Calu3 (cell line): ENCODE measurements at regions not wholly inside any gene's neighbourhood (a gene's known extent, or its start where the extent isn't known, plus 50 kb on each side); places are given as distances from the start of the nearest gene placed in this dataset.

Experiments used
- BruUV-seq: library from RNA; stranded (reverse); fragments of 400-500 nt; replicated peaks from 2 replicates; lab custom pipeline; 2021; lab: Mats Ljungman, UMichigan
- CTCF ChIA-PET: fragments of 300-600 bp; sonication (Branson Sonifier 250); formaldehyde crosslinking; loops from one replicate; lab custom pipeline; 2022; ENCODE audit warnings: antibody characterized with exemption; lab: Charles Lee
- DNase-seq: peaks from one replicate; pipeline ENCODE4 v3.0.0; 2022
- H3K27ac Mint-ChIP-seq: one replicate; pipeline ENCODE4 v1.8.0; 2022; ENCODE audit warnings: mixed read lengths; ENCODE audit not compliant: unreplicated experiment
- H3K27me3 Mint-ChIP-seq: one replicate; pipeline ENCODE4 v1.8.0; 2022; ENCODE audit warnings: mixed read lengths; ENCODE audit not compliant: unreplicated experiment
- H3K36me3 Mint-ChIP-seq: one replicate; pipeline ENCODE4 v1.8.0; 2022; ENCODE audit warnings: mild to moderate bottlenecking, moderate library complexity, mixed read lengths; ENCODE audit not compliant: insufficient read depth, unreplicated experiment
- H3K4me1 Mint-ChIP-seq: one replicate; pipeline ENCODE4 v1.8.0; 2022; ENCODE audit warnings: mild to moderate bottlenecking, low read depth, mixed read lengths; ENCODE audit not compliant: unreplicated experiment
- H3K4me3 Mint-ChIP-seq: one replicate; pipeline ENCODE4 v1.8.0; 2022; ENCODE audit warnings: mild to moderate bottlenecking, low read depth, moderate library complexity, mixed read lengths; ENCODE audit not compliant: unreplicated experiment
- H3K9me3 Mint-ChIP-seq: one replicate; pipeline ENCODE4 v1.8.0; 2022; ENCODE audit warnings: low read depth, mixed read lengths; ENCODE audit not compliant: unreplicated experiment
- CTCF ChIP-seq: fragments of 200-600 bp; IDR thresholded peaks from one replicate; pipeline ENCODE4 v1.8.0; 2022; ENCODE audit warnings: antibody characterized with exemption; ENCODE audit not compliant: unreplicated experiment
- intact Hi-C: fragments of 100-400 bp; cut with micrococcal nuclease; formaldehyde crosslinking; loops from one replicate; pipeline ENCODE4 v1.10.0; 2022; ENCODE audit not compliant: unreplicated experiment

GRCh38 chr4:104206784-104207183, 287.9 kb downstream of the CXXC4 start:
- H3K27ac Mint-ChIP-seq: no peak overlapping the region
- H3K36me3 Mint-ChIP-seq: no peaks in the 10 kb centered on the region
- DNase-seq: no peak
- H3K27me3 Mint-ChIP-seq: no peaks in the 10 kb centered on the region
- intact Hi-C loops: no loop called here
- H3K4me1 Mint-ChIP-seq: no peaks in the 10 kb centered on the region
- H3K9me3 Mint-ChIP-seq: no peaks in the 10 kb centered on the region
- CTCF ChIA-PET: no interaction called here
- TF ChIP-seq CTCF: no peak
- BruUV-seq: no TSS peak
- no peak overlapping the region for H3K4me3 Mint-ChIP-seq

- H3K9me3 Mint-ChIP-seq: no peaks in the 10 kb centered on the region
- no peaks in the 10 kb centered on the region for H3K4me1 Mint-ChIP-seq
Observed at GRCh38 chr4:104205116-104205515, 289.6 kb downstream of the CXXC4 start.

GRCh38 chr4:104188301-104188700, 306.4 kb downstream of the CXXC4 start:
- CTCF ChIA-PET: no interaction called here
- BruUV-seq: no TSS peak
- DNase-seq: no peak
- Mint-ChIP-seq H3K4me3 (no peak overlapping the region), H3K36me3 (no peaks in the 10 kb centered on the region), H3K9me3 (no peaks in the 10 kb centered on the region), H3K27ac (no peak overlapping the region), H3K4me1 (no peaks in the 10 kb centered on the region), H3K27me3 (no peaks in the 10 kb centered on the region)
- no peak for TF ChIP-seq CTCF
- intact Hi-C loops: no loop called here

More at GRCh38 chr4:104205116-104205515, 289.6 kb downstream of the CXXC4 start:
- no peaks in the 10 kb centered on the region for H3K36me3 Mint-ChIP-seq
- H3K27ac Mint-ChIP-seq: no peak overlapping the region
- H3K27me3 Mint-ChIP-seq: no peaks in the 10 kb centered on the region
- H3K4me3 Mint-ChIP-seq: no peak overlapping the region
- TF ChIP-seq CTCF: no peak
- BruUV-seq: no TSS peak
- CTCF ChIA-PET: no interaction called here
- DNase-seq: no peak
- intact Hi-C loops: no loop called here

- DNase-seq: no peak
- H3K27me3 Mint-ChIP-seq: no peaks in the 10 kb centered on the region
- TF ChIP-seq CTCF: no peak
- BruUV-seq: no TSS peak
- intact Hi-C loops: no loop called here
- CTCF ChIA-PET: no interaction called here
- no peaks in the 10 kb centered on the region for H3K4me1 Mint-ChIP-seq
- peaks cover 4% of the 10 kb centered on the region for H3K9me3 Mint-ChIP-seq
- no peak overlapping the region for H3K27ac Mint-ChIP-seq
- H3K4me3 Mint-ChIP-seq: no peak overlapping the region
- no peaks in the 10 kb centered on the region for H3K36me3 Mint-ChIP-seq
Observed at GRCh38 chr4:104169437-104169836, 325.3 kb downstream of the CXXC4 start.
